HUES48 (cell line): ENCODE measurements at regions not wholly inside any gene's neighbourhood (a gene's known extent, or its start where the extent isn't known, plus 50 kb on each side); places are given as distances from the start of the nearest gene placed in this dataset.

Source experiments
- H3K27ac ChIP-seq: one replicate; pipeline ENCODE4 v1.7.0; 2013; ENCODE audit warnings: low read depth, low read length, inconsistent platforms
- H3K27me3 ChIP-seq: 2 replicates; pipeline ENCODE4 v1.6.1; 2013; ENCODE audit warnings: mild to moderate bottlenecking, low read length; ENCODE audit not compliant: control insufficient read depth, insufficient read depth
- H3K36me3 ChIP-seq: 2 replicates; pipeline ENCODE4 v1.6.1; 2013; ENCODE audit warnings: low read length; ENCODE audit not compliant: control insufficient read depth, insufficient read depth
- H3K4me1 ChIP-seq: 2 replicates; pipeline ENCODE4 v1.6.1; 2013; ENCODE audit warnings: mild to moderate bottlenecking, low read length; ENCODE audit not compliant: control insufficient read depth, insufficient read depth
- H3K4me3 ChIP-seq: 2 replicates; pipeline ENCODE4 v1.5.1; 2013; ENCODE audit warnings: mild to moderate bottlenecking, low read depth, low read length
- H3K9ac ChIP-seq: 2 replicates; pipeline ENCODE4 v1.6.1; 2013; ENCODE audit warnings: mild to moderate bottlenecking, low read depth, low read length, moderate library complexity
- H3K9me3 ChIP-seq: 2 replicates; pipeline ENCODE4 v1.6.1; 2013; ENCODE audit warnings: low read length; ENCODE audit not compliant: control insufficient read depth, insufficient read depth

GRCh38 chr13:80447747-80448146 is 106.8 kb upstream of the SPRY2 start:
- Histone ChIP-seq H3K9ac (no peak overlapping the region), H3K36me3 (no peaks in the 10 kb centered on the region), H3K27ac (no peak overlapping the region), H3K4me1 (peaks cover 13% of the 10 kb centered on the region; the same call in 1 of the 2 replicates), H3K27me3 (no peaks in the 10 kb centered on the region), H3K9me3 (no peaks in the 10 kb centered on the region), H3K4me3 (no peak overlapping the region)

- H3K27ac ChIP-seq: no peak overlapping the region
Observed at GRCh38 chr13:80444240-80445015, 103.5 kb upstream of the SPRY2 start.

GRCh38 chr13:80442609-80443008 is 101.7 kb upstream of the SPRY2 start:
- no peak overlapping the region for H3K9ac ChIP-seq
- H3K27ac ChIP-seq: no peak overlapping the region
- H3K4me1 ChIP-seq: peaks cover 13% of the 10 kb centered on the region; the same call in 1 of the 2 replicates
- no peaks in the 10 kb centered on the region for H3K36me3 ChIP-seq
- H3K27me3 ChIP-seq: no peaks in the 10 kb centered on the region
- H3K9me3 ChIP-seq: no peaks in the 10 kb centered on the region
- no peak overlapping the region for H3K4me3 ChIP-seq

More at GRCh38 chr13:80444240-80445015, 103.5 kb upstream of the SPRY2 start:
- Histone ChIP-seq H3K4me1 (peaks cover 13% of the 10 kb centered on the region; the same call in 1 of the 2 replicates), H3K9ac (no peak overlapping the region), H3K4me3 (no peak overlapping the region), H3K36me3 (no peaks in the 10 kb centered on the region), H3K27me3 (no peaks in the 10 kb centered on the region), H3K9me3 (no peaks in the 10 kb centered on the region)

- Histone ChIP-seq H3K36me3 (no peaks in the 10 kb centered on the region), H3K27ac (no peak overlapping the region), H3K4me3 (no peak overlapping the region), H3K4me1 (peaks cover 13% of the 10 kb centered on the region; the same call in 1 of the 2 replicates), H3K9me3 (no peaks in the 10 kb centered on the region), H3K9ac (no peak overlapping the region), H3K27me3 (no peaks in the 10 kb centered on the region)
Observed at GRCh38 chr13:80441968-80442367, 101.0 kb upstream of the SPRY2 start.

GRCh38 chr13:80438521-80438920 is 97.6 kb upstream of the SPRY2 start:
- H3K4me1 ChIP-seq: 0 out of 2 replicates have a peak, but pooled peaks cover 3% of the 10 kb centered on the region
- H3K27me3 ChIP-seq: no peaks in the 10 kb centered on the region
- H3K9me3 ChIP-seq: no peaks in the 10 kb centered on the region
- no peak overlapping the region for H3K9ac ChIP-seq
- no peak overlapping the region for H3K4me3 ChIP-seq
- H3K27ac ChIP-seq: no peak overlapping the region
- no peaks in the 10 kb centered on the region for H3K36me3 ChIP-seq

- H3K36me3 ChIP-seq: no peaks in the 10 kb centered on the region
- no peak overlapping the region for H3K9ac ChIP-seq
- H3K27me3 ChIP-seq: no peaks in the 10 kb centered on the region
- H3K27ac ChIP-seq: no peak overlapping the region
- H3K4me1 ChIP-seq: no peaks in the 10 kb centered on the region
- H3K9me3 ChIP-seq: no peaks in the 10 kb centered on the region
- H3K4me3 ChIP-seq: no peak overlapping the region
Observed at GRCh38 chr13:80437231-80437630, 96.3 kb upstream of the SPRY2 start.

- Histone ChIP-seq H3K4me1 (no peaks in the 10 kb centered on the region), H3K27ac (no peak overlapping the region), H3K36me3 (no peaks in the 10 kb centered on the region), H3K9me3 (no peaks in the 10 kb centered on the region), H3K9ac (no peak overlapping the region), H3K4me3 (no peak overlapping the region), H3K27me3 (no peaks in the 10 kb centered on the region)
Observed at GRCh38 chr13:80436571-80437169, 95.7 kb upstream of the SPRY2 start.

- H3K4me1 ChIP-seq: no peaks in the 10 kb centered on the region
- no peaks in the 10 kb centered on the region for H3K36me3 ChIP-seq
- no peak overlapping the region for H3K9ac ChIP-seq
- no peak overlapping the region for H3K27ac ChIP-seq
- H3K4me3 ChIP-seq: no peak overlapping the region
- H3K9me3 ChIP-seq: no peaks in the 10 kb centered on the region
- no peaks in the 10 kb centered on the region for H3K27me3 ChIP-seq
Observed at GRCh38 chr13:80430561-80430960, 89.6 kb upstream of the SPRY2 start.

- no peak overlapping the region for H3K9ac ChIP-seq
- no peaks in the 10 kb centered on the region for H3K27me3 ChIP-seq
- H3K4me3 ChIP-seq: no peak overlapping the region
- no peak overlapping the region for H3K27ac ChIP-seq
- peaks cover 19% of the 10 kb centered on the region for H3K9me3 ChIP-seq
- no peaks in the 10 kb centered on the region for H3K36me3 ChIP-seq
- H3K4me1 ChIP-seq: no peaks in the 10 kb centered on the region
Observed at GRCh38 chr13:80428349-80429096, 87.6 kb upstream of the SPRY2 start.

GRCh38 chr13:80419416-80419815 is 78.5 kb upstream of the SPRY2 start:
- Histone ChIP-seq H3K9me3 (peaks cover 15% of the 10 kb centered on the region), H3K9ac (no peak overlapping the region), H3K4me3 (no peak overlapping the region), H3K4me1 (no peaks in the 10 kb centered on the region), H3K27me3 (no peaks in the 10 kb centered on the region), H3K36me3 (no peaks in the 10 kb centered on the region), H3K27ac (no peak overlapping the region)

- no peaks in the 10 kb centered on the region for H3K4me1 ChIP-seq
- no peak overlapping the region for H3K27ac ChIP-seq
- H3K9ac ChIP-seq: no peak overlapping the region
- H3K36me3 ChIP-seq: no peaks in the 10 kb centered on the region
- no peak overlapping the region for H3K4me3 ChIP-seq
- H3K27me3 ChIP-seq: no peaks in the 10 kb centered on the region
- no peaks in the 10 kb centered on the region for H3K9me3 ChIP-seq
Observed at GRCh38 chr13:80413611-80414010, 72.7 kb upstream of the SPRY2 start.
